Fibroblast of upper back skin (primary cell): ENCODE measurements at regions not wholly inside any gene's neighbourhood (a gene's known extent, or its start where the extent isn't known, plus 50 kb on each side); places are given as distances from the start of the nearest gene placed in this dataset.

Experiments used
- DNase-seq: peaks from one replicate; pipeline ENCODE4 v3.0.0-alpha.2; 2013

DNA sequence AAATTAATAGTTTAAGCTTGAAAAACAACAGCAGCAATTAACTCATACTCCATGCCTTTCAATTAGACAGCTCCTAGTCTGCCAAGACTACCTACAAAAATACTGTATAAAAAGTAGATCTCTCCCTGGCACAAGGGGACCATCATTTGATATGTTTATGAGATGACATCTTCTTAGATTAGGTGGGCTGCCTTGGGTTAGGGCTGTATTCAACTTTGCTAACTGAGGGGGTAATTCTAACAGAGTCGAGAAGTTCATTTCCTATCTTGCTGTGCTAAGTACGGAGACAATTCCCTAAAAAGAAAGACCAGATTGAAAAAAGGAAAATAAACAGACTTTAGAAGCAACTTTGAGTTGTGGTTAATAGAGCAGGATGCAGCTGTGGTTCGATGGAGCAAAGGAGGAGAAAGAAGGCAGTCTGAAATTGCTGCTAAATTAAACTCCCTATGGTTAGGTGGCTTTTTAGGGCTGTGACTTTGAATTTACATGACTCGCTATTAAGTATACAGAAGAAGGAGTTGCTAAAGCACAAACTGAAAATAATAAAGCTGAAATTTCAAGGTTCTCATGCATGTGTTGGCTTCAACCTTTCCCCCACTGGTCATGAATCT, 75.4 kb downstream of the CDC7 start:
- DNase-seq = no peak

- no peak for DNase-seq
Observed at GRCh38 chr1:91578320-91579109, 77.9 kb downstream of the CDC7 start.

GRCh38 chr1:91579658-91580228, 79.1 kb downstream of the CDC7 start:
- no peak for DNase-seq

DNA sequence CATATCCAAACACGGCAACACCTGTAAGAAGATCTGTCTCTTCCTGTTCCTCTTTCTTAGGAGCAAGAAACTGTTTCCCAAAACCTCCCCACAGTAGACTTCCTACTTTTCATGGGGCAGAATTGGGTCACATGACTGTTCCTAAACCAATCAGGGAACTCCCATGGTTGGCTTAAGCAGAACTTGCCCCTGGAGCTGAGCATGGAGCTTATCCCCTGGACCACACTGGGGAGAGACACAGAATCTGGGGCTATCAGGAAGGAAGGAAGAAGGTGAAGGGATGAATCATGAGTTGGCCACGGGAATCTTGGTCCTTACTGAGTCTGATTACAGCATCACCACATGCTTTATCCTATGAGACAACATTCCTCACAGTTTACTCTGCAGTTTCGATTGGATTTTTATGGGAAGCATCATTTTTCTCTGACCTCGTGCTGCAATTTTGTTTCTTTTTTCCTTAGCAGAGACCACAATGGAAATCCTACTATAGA, 81.8 kb downstream of the CDC7 start:
- DNase-seq = peak; percentile 97

- DNase-seq = peak; percentile 93
Observed at GRCh38 chr1:91583326-91583755, 82.7 kb downstream of the CDC7 start.

GRCh38 chr1:91584309-91584708, 83.7 kb downstream of the CDC7 start:
- no peak for DNase-seq

- no peak for DNase-seq
Observed at GRCh38 chr1:91584878-91585277, 84.2 kb downstream of the CDC7 start.

DNA sequence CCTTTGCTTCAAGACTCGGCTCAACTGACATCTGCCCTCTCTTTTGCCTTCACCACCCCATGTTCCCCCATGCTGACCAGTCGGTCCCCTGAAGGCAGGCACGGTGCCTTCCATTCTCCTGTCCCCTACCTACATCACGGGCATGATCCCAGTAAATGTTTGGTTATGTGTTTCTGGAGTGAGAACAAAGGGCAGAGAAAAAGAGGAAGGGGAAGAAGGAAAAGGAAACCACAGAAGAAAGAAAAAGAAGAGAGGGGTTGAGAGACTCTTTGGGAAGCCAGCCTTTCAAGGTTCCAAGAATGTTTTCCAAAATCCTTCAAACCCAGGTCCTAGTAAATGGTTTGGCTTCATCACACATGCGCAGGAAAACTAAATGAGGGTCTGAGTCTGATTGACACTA, 84.9 kb downstream of the CDC7 start:
- no peak for DNase-seq

- DNase-seq = no peak
Observed at GRCh38 chr1:91585982-91586381, 85.3 kb downstream of the CDC7 start.

- DNase-seq = no peak
Observed at GRCh38 chr1:91589437-91589836, 88.8 kb downstream of the CDC7 start.

- DNase-seq = no peak
Observed at GRCh38 chr1:91591175-91591974, 90.7 kb downstream of the CDC7 start.

DNA sequence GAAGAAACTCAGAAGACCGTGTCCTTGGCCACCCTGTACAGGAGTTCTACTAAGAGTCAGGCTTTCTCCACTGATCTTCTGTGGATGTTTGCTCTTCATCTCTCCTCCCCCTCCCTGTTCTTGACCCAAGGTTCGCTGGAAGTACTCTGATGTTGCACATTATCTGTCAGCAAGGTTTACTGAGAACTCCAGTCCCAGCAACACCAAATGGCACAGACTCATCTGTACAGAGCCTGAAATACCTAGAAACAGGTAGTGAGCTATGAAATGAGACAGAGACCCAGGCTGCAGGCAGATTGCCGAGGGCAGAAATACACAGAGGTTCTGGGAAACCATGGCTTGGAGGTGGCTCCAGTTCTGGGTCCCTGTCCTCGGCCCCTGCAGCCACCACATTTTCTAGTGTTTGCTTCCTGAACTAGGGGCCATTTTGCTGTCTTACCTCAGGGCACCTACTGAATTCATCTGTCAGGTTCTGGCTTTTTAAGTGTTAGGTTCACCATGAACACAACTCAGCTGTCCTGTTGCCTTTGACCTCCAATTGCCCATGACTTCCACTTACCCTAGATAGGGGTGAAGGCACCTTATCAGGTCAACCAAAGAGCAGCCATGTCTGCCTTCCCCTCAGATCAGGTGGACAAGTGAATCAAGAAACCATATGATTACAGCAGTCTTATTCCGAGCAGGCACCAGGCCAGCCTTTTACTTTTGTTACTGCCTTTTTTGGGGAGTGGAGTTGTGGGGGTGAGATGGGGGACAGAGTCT, 92.2 kb downstream of the CDC7 start:
- DNase-seq = no peak

- no peak for DNase-seq
Observed at GRCh38 chr1:91594383-91595055, 93.9 kb downstream of the CDC7 start.

- DNase-seq = peak; percentile 59
Observed at GRCh38 chr1:91596474-91596873, 95.8 kb downstream of the CDC7 start.

- DNase-seq = no peak
Observed at GRCh38 chr1:91597215-91597614, 96.6 kb downstream of the CDC7 start.

GRCh38 chr1:91600431-91601337, 100.0 kb downstream of the CDC7 start:
- DNase-seq = no peak

DNA sequence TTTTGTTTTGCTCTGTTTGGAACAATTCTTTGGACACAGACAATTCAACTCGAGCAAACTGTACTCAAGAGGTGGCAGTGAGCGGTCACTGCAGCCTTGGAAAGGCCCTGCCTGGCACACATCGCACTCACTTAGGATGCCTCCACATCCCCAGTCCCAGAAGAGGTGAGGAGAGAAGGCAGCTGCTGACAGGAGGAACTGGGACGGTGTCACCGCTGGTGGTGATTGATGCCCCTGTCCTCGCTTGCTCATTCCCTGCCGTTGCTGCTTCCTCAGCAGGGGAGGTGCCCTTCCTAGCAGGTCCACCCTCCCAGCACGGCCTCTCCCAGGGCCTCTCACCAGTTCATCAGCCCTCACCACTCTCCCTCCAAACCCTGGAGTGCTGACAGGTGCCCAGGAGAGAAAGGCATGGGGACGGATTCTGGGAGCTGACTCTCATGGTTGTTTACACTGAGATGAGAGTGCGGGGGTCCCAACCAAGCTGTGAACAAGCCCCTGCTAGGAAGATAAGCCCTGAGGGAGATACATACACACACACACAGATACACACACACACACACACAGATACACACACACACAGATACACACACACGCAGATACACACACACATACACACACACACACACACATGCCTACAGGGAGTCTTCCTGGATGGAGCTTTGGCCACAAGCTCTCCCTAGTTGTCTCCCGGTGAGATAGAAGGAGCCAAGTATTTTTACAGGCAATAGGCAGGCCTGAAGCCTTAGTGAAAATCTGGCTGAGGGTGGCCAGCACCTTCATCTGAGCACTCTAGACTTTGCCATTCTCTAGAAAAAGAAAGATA, 101.1 kb downstream of the CDC7 start:
- no peak for DNase-seq

DNA sequence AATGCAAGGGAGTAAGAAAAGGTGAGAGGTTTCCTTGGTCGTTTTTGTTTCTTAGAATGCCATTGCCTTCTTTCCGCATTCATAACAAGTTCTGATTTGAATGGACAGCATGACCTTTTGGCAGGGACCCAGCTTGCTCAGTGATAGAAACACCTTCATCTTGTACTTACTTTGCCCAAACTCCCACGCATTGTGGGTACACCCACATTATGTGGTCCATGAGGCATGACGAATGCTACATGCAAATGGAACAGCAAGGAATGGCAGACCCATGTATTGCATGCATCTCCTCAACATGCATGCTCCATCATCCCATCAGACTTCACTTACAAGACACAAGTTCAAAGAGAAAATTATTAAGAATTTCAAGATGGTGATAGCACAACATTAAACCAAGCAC, 102.8 kb downstream of the CDC7 start:
- no peak for DNase-seq

DNA sequence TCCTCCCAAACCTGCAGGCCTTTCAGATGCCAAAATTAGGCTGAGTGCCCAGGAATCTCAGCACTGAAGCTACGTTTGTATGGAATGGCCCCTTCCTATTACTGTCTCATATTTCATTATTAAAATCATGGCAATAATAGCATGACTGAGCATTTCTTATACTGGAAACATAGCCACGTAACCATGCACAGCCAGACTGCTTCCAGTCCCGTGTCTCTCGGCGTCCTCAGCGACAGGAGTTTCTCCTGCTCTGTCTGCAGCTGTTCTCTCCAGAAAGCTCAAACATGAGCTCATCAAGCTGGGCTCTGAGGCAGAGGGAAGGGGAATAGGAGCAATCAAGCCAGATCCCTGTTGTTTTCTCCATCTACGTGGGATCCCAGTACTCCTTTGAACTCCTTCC, 104.0 kb downstream of the CDC7 start:
- peak; percentile 73 for DNase-seq

GRCh38 chr1:91605566-91605965, 104.9 kb downstream of the CDC7 start:
- no peak for DNase-seq
